ENCODE measurements at regions not wholly inside any gene's neighbourhood (a gene's known extent, or its start where the extent isn't known, plus 50 kb on each side); places are given as distances from the start of the nearest gene placed in this dataset.
"Not testable (repeated sequence)": the region's sequence is repeated elsewhere in the genome, so short reads cannot be mapped to it uniquely, and the experiment has no call there.

DNA sequence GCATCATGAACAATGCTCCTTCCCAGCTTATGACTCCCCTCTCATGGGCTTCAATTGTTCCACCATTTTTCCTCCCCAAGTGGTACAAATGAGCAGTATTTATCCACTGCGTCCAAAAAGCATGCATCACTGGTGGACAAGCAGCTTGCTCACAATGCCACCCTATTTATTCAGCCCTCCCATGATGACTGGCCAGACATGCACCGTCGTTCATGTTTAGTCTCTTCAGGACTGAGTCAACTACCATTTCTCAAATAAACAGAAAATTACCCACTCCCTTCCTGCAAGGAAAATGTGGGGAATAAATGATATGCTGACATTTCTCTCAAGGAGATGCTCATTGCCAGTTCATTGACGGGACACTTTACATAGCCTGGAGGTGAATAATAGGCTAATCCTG is 300.4 kb downstream of the C6orf118 start:
- DNase-seq (ENCODE audit: low read depth) = no peak

DNA sequence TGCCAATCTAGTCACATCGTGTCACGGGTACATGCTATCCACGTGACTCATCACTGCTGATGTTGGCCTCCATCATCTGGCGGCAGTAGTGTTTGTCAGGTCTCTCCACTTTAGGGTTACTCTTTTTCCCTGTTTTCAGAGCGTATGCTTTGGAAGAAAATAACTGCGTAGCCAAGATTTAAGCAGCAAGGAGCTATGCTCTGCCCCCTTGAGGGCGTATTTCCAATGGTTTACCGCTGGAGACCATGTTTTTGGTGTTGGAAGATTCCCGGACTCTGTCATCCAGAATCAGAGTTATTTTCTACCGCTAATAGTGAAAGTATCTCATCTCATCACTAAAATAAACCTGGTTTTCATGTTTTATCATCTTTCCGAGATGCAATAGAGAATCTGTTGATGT is 306.5 kb downstream of the C6orf118 start:
- no peak for DNase-seq (ENCODE audit: low read depth)

DNA sequence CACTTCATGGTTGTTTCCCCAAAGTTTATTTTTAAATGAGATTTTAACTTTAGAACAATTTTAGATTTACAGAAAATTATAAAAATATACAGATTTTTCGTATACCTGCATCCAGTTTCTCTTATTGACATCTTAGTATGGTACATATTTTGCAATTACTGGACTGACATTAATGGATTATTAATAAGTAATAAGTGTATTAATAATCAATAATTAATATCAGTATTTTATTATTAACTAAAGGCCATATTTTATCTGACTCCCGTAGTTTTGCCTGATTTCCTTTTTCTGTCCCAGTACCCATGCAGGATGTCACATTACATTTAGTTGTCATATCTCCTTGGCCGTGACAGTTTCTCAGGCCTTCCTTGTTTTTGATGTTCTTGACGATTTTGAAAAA is 307.0 kb downstream of the C6orf118 start:
- no peak for DNase-seq (ENCODE audit: low read depth)

DNA sequence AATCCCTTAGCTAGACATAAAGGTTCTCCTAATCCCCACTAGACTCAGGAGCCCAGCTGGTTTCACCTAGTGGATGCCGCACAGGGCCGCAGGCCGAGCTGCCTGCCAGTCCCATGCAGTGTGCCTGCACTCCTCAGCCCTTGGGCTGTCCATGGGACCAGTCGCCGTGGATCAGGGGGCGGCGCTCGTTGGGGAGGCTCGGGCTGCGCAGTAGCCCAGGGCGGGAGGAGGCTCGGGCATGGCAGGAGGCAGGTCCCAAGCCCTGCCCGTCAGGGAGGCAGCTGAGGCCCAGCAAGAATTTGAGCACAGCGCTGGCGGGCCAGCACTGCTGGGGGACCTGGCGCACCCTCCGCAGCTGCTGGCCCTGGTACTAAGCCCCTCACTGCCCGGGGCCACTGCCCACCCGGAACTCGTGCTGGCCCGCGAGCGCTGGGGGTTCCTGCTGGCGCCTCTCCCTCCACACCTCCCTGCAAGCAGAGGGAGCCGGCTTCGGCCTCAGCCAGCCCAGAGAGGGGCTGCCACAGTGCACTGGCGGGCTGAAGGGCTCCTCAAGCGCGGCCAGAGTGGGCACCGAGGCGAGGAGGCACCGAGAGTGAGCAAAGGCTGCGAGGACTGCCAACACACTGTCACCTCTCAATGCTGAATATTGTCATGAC is 307.8 kb downstream of the C6orf118 start:
- no peak for DNase-seq (ENCODE audit: low read depth)

DNA sequence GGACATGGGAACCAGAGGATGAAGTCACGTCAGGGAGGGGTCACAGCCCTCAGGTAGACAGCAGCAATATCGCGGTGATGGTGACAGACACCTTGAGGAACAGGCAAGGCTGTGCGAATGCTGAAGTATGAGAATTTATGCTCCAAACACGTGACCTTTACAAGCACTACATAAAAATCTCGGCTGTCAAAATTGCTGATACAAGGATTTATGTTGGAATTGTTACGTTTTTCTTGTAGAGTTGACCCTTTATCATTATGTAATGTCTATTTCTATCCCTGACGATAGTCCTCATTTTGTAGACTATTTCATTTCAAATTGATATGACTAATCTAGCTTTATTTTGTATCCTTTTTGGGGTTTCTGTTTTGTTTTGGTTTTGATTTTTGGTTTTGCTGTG is 311.1 kb downstream of the C6orf118 start:
- DNase-seq (ENCODE audit: low read depth) = no peak

DNA sequence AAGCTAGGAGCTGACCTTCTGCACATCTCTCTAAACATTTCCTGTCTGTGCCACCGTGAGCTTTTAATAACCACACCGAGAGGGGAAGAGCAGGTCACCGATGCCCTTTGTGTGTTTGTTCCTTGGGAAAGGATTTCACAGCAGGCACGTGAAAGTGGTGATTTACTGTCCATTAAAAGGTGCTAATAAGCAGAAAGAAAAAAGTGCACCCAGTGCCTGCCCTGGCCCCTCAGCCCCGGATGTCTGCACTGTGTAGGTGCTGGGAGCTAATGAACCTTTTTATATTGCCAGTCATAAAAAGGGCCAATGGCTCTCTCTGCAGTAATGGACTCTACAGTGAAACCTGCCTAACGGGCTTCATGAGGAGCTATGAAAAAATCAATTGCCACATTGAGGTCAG is 312.6 kb downstream of the C6orf118 start:
- DNase-seq (ENCODE audit: low read depth) = no peak

DNA sequence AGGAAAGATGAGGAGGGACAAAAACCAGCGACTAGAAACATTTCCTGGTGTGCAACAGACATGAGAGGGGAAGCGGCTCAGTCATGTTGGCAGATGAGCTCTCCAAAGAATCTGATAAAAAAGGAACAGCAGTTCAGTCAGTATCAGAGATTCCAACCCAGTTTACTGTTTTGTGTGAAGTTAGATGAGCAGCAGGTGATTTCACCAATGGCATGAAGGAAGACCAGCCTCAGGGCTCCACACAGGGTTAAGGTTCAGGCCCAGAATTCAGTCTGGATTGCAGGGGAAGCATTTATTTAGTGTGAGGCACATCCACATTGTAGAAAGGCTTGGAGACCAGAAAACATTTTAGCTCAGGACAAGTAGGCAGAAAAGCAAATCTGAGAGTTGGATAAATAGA is 317.8 kb downstream of the C6orf118 start:
- DNase-seq (ENCODE audit: low read depth) = no peak

DNA sequence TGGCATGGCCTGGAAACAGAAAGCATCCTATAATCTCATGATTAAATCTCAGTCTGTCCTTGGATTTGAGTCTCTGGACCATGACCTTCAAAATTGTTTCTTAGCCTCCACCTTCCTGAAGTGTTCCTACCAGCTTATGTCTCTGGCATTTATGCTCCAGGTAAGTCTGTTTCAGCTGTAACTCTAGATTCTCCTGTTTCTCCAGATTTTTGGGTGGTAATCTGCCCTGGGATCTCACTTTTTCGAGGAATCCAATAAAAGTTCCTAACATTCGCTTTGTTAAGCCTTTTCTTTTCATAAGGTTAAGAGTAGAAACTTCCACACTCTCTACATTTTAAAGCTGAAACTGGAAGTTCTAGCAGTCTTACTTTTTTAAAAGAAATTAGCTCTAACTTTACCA is 318.5 kb downstream of the C6orf118 start:
- DNase-seq (ENCODE audit: low read depth) = no peak

DNA sequence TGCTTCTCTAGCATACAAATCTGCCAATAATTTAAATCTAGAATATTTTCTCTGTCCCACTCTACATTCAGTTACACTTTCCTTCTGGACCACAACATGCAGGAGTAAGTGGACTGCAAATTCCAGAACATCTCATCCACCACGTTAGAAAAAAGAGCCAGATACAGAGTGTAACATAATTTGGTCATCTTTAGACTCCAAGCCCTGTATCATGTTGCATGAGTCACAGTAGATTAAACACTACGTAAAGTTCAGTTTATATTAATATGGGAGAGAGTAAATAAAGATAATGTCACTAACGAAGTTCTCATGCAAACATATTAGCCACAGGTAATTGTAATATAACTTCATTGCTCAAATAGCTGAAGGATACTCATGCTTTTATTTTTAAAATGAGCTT is 327.0 kb downstream of the C6orf118 start:
- no peak for DNase-seq (ENCODE audit: low read depth)

DNA sequence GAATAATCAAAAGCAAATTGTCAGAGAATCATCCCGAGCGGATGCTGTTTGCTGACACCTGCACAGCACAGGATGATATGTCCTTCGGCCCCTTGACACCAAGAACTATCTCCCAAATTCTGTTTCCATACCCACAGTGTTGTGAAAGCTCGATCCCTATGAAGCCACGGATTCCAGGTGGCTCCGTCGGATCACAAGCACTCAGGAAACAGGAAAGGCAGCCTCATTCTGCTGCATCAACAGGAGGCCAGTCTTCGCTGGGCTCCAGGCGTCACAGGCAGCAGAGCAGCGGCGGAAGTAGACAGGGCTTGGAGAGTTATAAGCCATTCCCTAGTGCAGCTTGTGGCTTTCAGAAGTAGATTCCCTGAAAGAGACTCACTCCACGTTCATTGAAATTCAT is 342.3 kb downstream of the C6orf118 start:
- no peak for DNase-seq (ENCODE audit: low read depth)

DNA sequence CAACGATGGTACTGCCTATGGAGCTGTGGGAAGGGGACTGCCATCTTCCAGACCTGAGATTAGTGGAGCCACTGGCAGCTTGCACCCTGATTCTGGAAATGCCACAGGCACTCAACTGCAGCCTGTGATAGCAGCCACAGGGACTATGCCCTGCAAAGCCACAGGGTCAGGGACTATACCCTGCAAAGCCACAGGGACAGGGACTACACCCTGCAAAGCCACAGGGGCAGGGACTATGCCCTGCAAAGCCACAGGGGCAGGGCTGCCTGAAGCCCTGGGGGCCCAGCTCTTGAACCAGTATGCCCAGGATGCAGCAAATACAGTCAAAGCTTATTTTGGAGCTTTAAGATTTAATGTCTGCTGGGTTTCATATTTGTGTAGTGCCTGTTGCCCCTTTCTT is 346.6 kb downstream of the C6orf118 start:
- no peak for DNase-seq (ENCODE audit: low read depth)

DNA sequence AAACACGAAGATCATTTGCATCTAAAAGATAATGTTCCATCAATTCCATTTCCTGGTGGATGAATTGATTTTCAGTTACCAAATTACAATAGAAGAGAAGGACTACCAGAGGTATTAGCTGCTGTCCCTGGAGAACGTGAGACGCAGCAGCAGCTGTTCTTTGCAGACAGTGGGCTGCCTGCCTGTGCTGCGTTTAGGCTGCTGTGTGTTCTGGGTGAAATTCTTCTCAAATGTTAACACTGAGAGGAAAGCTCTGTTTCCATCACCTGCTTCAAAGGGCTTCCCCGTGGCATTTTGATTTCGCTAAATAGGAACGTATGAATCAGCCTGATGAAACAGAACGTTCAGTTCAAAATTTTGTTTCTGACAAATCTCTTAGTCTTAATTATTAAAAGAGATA is 362.2 kb downstream of the C6orf118 start:
- DNase-seq (ENCODE audit: low read depth) = no peak

DNA sequence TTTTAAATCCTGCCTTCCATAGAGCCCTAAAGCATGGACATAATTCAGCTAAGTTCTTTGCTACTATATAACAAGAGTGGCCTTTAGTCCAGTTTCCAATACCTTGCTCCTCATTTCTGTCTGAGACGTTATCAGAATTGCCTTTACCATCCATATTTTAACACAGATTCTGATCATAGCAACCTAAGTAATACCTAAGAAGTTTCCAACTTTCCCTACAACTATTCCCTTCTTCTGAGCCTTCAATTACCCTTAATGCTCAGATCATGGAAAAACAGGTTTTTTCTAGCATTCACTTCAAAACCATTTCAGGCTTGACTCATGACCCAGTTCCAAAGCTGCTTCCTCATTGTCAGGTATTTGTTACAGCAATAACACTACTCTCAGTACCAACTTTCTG is 367.1 kb downstream of the C6orf118 start:
- no peak for DNase-seq (ENCODE audit: low read depth)

DNA sequence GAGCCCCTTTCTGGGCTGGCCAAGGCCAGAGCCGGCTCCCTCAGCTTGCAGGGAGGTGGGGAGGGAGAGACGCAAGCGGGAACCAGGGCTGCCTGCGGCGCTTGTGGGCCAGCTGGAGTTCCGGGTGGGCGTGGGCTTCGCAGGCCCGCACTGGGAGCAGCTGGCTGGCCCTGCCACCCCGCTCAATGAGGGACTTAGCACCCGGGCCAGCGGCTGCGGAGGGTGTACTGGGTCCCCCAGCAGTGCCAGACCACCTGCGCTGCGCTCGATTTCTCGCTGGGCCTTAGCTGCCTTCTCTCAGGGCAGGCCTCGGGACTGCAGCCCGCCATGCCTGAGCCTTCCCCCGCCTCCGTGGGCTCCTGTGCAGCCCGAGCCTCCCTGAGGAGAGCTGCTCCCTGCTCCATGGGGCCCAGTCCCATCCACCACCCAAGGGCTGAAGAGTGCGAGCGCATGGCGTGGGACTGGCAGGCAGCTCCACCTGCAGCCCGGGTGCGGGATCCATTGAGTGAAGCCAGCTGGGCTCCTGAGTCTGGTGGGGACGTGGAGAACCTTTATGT is 376.1 kb downstream of the C6orf118 start:
- DNase-seq (ENCODE audit: low read depth) = not testable (repeated sequence)

DNA sequence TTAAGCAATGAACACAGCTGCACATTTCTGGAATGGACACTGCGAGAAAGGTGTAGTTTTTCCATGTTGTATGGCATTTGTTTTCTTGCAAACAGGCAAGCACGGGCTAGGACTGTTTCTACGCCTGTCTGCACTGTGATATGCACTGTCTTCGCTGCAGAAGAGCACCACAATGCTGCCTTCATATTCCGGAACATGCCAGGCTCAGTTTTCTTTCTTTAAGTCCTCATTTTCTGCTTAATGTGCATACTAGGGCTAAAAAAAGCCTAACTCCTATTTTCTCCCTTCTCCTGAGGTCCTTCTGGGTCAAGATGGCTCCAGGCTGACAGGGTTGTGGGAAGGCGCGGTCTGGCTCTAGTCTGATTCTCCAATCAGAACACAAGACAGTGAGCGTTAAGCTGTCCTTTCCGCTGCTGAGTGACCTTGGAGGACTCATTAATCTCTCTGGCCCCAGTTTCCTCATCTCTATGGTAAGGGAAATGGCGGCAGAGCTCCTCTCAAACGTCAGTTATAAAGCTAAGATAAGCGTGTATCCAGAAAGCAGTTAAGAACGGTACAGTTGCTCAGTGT is 379.9 kb downstream of the C6orf118 start:
- DNase-seq (ENCODE audit: low read depth) = no peak

DNA sequence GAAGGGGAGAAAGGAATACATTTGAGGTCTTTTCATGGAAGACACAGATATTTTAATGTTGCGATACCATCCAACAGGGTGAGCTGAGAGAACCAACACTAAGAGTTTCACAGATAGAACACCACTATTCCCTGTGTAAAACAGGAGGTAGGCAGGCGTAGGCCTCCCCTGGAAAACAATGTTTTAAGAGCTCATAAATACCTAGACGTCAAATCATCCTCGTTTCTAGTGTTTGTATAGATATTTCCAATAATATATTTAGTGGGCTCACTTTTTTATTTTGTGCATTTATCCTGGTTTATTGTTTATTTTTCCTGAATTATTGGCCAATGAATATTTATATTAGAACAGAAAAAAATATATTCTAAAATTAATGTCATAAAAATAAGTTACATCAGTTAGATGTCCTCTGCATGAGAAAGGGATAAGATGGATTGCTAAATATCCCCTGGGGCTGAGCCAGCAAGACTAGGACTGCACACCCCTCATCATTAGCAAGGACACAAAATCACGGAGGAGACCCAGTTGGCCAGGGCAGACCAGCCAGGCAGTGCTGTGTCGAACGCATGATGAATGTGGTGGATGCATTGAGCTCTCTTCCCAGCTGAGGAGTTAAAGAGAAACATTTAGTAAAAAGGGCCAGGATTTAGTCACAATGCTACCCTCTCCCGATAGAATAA is 380.5 kb downstream of the C6orf118 start:
- DNase-seq (ENCODE audit: low read depth) = no peak

DNA sequence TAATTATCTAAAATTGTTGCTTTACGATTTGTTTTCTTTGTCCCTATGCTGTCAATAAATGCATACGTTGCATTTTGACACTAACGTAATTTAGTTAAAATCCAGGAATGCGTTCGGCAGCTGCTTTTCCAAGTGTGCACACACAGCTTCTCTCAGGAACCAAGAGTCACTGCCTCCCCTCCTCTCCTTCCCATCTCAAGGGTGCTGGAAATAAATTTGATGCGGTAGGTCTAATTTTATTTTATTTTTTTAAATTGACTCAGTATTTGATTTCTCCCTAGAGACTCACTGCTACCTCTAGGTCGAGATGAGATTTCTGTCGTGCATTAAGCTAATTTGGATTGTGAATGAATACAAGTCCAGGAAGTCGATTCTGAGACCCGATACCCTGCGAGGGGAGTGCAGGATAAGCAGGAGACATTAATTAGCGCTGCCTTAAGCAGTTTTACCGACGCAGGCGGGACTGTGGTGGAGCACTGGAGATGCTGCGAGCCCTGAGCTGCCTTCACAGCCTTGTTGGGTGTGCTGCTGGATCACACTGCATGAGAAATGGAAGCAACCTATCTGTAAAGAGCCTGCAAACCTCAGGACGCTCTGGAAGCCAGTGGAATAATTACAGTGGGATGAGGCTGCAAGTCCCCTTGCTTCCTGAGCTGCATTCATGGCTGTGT is 381.2 kb downstream of the C6orf118 start:
- no peak for DNase-seq (ENCODE audit: low read depth)

DNA sequence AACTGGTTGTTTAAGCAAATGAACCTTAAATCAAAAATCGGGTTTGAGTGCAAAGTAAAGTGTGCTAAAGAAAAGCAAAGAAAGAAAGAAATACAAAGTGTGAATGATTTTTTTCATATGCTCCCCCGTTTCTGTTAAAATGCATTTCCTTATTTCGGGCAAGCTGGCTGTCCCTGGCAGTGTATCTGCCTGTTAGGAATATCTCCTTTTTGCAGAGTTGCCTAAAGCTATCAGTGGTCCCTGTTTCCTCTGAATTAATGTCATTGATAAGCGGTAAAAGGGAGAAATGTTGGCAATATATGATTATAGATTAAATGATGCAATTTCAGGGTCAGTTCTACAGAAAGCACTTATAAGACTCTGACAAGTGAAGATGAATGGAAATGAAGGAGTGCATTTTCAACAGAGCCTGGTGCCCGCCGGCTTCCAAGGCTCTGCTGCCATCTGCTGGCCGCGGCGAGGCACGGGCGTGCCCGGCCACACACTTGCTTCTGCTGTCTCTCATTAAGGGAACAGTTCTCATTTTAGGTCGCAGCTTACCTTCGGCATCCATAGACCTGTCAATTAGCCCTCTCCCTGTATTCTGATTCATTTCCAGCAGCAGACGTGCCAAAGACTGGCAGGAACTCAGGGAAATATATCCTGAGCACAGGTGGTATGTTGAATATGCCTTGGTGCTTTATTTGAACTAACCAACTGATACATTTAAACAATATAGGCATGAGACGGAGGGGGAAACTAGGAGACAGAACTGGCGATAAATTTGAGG is 381.9 kb downstream of the C6orf118 start:
- DNase-seq (ENCODE audit: low read depth) = peak; percentile 1

DNA sequence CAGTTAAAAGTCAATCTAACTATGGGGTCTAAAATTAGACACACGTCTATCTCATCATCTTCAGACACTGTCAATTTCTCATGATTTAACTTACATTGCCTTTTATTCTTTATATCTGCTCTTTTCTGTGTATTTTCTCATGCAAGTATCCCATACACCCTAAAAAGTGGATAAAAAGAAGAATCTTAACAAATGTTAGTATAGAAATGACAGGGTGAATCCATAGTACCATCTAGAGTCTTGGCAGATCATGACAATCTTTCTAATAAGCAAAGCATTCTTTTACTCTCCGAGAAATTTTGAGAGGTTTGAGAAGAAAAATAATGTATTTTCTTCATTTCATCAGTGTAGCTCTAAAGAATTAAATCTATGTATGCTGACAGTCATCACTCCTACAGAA is 382.7 kb downstream of the C6orf118 start:
- no peak for DNase-seq (ENCODE audit: low read depth)

DNA sequence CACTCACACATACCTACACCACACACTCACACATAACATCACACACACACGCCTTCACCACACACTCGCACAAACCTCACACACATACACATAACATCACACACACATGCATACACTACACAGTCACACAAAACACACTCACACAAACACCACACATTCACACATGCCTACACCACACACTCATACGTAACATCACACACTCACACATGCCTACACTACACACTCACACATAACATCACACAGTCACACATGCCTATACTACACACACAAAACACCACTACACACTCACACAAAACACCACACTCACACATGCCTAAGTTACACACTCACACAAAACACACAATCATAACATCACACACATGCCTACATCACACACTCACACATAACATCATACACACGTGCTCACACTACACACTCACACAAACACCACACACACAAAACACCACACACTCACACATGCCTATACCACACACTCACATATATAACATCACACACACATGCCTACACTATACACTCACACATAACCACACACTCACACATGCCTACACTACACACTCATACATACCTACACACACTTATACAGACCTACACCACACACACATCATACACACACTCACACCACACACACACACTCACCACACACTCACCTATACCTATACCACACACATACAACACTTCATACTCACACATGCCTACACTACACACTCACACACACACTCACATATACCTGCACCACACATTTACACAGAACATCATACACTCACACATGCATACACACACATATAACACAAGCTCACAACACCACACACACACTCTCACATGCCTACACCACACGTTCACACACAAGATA is 383.5 kb downstream of the C6orf118 start:
- no peak for DNase-seq (ENCODE audit: low read depth)

DNA sequence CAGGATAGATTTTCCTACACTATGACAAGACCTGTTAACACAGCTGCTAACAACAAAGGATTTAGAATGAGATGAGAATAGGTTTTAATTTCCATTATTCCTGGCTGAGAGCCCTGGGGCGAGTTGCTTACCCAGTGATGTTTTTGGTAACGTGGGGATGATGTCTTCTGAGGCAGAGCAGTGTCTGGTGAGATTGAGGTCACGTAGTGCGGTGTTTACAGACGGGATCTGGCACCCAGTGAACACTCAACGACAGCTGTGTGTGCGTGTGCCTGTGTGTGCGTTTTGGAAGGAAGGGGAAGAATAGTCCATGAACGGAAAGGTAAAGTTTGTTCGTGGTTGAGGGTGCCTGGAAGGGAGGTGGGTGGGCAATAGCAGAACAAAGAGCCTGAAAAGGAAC is 384.7 kb downstream of the C6orf118 start:
- DNase-seq (ENCODE audit: low read depth) = no peak

Data from T-helper 22 cell (primary cell).